ENCODE measurements at regions not wholly inside any gene's neighbourhood (a gene's known extent, or its start where the extent isn't known, plus 50 kb on each side); places are given as distances from the start of the nearest gene placed in this dataset.

DNA sequence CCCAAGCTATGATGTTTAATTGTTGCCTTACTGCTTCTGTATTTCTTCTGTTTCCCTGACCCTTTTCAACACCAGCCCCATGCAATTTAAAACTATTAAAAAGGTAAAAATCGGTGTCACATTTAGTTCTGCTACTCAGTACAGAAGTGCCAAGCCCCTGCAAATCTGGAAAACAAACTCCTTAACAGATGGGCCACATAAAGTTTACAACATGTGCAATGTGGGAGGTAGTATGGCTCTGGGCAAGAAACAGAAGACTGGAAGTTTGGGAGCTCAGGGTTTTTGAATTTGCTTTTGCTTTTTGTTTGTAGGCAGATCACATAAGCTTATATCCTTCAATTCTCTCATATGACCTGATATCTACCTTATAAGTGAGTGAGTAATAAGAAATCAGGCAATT, 404.0 kb upstream of the ATP2B1 start:
- TF ChIP-seq, protein P1, sequence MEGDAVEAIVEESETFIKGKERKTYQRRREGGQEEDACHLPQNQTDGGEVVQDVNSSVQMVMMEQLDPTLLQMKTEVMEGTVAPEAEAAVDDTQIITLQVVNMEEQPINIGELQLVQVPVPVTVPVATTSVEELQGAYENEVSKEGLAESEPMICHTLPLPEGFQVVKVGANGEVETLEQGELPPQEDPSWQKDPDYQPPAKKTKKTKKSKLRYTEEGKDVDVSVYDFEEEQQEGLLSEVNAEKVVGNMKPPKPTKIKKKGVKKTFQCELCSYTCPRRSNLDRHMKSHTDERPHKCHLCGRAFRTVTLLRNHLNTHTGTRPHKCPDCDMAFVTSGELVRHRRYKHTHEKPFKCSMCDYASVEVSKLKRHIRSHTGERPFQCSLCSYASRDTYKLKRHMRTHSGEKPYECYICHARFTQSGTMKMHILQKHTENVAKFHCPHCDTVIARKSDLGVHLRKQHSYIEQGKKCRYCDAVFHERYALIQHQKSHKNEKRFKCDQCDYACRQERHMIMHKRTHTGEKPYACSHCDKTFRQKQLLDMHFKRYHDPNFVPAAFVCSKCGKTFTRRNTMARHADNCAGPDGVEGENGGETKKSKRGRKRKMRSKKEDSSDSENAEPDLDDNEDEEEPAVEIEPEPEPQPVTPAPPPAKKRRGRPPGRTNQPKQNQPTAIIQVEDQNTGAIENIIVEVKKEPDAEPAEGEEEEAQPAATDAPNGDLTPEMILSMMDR (IDR thresholded peaks at IDR 0.05 in 8 of 11, conservative IDR thresholded peaks at IDR 0.05 in 3 of 11): no peak
- TF ChIP-seq POLR2A (IDR thresholded peaks at IDR 0.05): no peak

Data from spleen (tissue), 7 donors.